Middle frontal gyrus (tissue), 1 donor: ENCODE measurements at regions not wholly inside any gene's neighbourhood (a gene's known extent, or its start where the extent isn't known, plus 50 kb on each side); places are given as distances from the start of the nearest gene placed in this dataset.

Experiments
- DNase-seq: peaks from one replicate; pipeline ENCODE4 v3.0.0-alpha.2; 2015; ENCODE audit warnings: low spot score; ENCODE audit errors: extremely low spot score

- DNase-seq = no peak
These were observed 271.5 kb upstream of the JARID2 start for GRCh38 chr6:14974372-14974771.

- DNase-seq = no peak
These were observed 270.9 kb upstream of the JARID2 start for GRCh38 chr6:14974792-14975470.

GRCh38 chr6:14975471-14975817, 270.4 kb upstream of the JARID2 start:
- no peak for DNase-seq

GRCh38 chr6:14977747-14978382, 268.0 kb upstream of the JARID2 start:
- no peak for DNase-seq

GRCh38 chr6:14981960-14982359, 263.9 kb upstream of the JARID2 start:
- no peak for DNase-seq

GRCh38 chr6:14983599-14984518, 262.0 kb upstream of the JARID2 start:
- no peak for DNase-seq

- no peak for DNase-seq
These were observed 261.4 kb upstream of the JARID2 start for GRCh38 chr6:14984519-14984853.

- DNase-seq = no peak
These were observed 260.5 kb upstream of the JARID2 start for GRCh38 chr6:14985366-14985765.

GRCh38 chr6:14986370-14986769, 259.5 kb upstream of the JARID2 start:
- DNase-seq = no peak

- DNase-seq = no peak
These were observed 258.4 kb upstream of the JARID2 start for GRCh38 chr6:14987490-14987889.

GRCh38 chr6:14992382-14992781, 253.5 kb upstream of the JARID2 start:
- no peak for DNase-seq

GRCh38 chr6:14995208-14995607, 250.7 kb upstream of the JARID2 start:
- DNase-seq = no peak

GRCh38 chr6:14995966-14996602, 249.8 kb upstream of the JARID2 start:
- DNase-seq = no peak

- DNase-seq = no peak
These were observed 249.0 kb upstream of the JARID2 start for GRCh38 chr6:14996892-14997291.

- DNase-seq = no peak
These were observed 248.4 kb upstream of the JARID2 start for GRCh38 chr6:14997507-14997906.

- DNase-seq = no peak
These were observed 246.8 kb upstream of the JARID2 start for GRCh38 chr6:14999106-14999505.

GRCh38 chr6:15001326-15001910, 244.5 kb upstream of the JARID2 start:
- DNase-seq = no peak

GRCh38 chr6:15008269-15008668, 237.6 kb upstream of the JARID2 start:
- no peak for DNase-seq

GRCh38 chr6:15014958-15015357, 230.9 kb upstream of the JARID2 start:
- no peak for DNase-seq

- DNase-seq = no peak
These were observed 229.1 kb upstream of the JARID2 start for GRCh38 chr6:15016813-15017212.

GRCh38 chr6:15017261-15017660, 228.6 kb upstream of the JARID2 start:
- no peak for DNase-seq

GRCh38 chr6:15017803-15018202, 228.1 kb upstream of the JARID2 start:
- no peak for DNase-seq
